NB4 (cell line): ENCODE measurements at regions not wholly inside any gene's neighbourhood (a gene's known extent, or its start where the extent isn't known, plus 50 kb on each side); places are given as distances from the start of the nearest gene placed in this dataset.

ENCODE experiments used
- DNase-seq: peaks from one replicate; pipeline ENCODE4 v3.0.0; 2010; ENCODE audit warnings: low read depth
- H3K4me3 ChIP-seq: one replicate; pipeline ENCODE4 v1.5.1; 2011; ENCODE audit warnings: mild to moderate bottlenecking, low read depth, low read length, moderate library complexity
- MYC ChIP-seq: IDR thresholded peaks from 2 replicates; pipeline ENCODE4 v1.6.1; 2011; ENCODE audit warnings: low read depth, low read length
- POLR2A ChIP-seq: IDR thresholded peaks from 2 replicates; pipeline ENCODE4 v1.6.1; 2011; ENCODE audit warnings: mild to moderate bottlenecking; ENCODE audit not compliant: insufficient read length; ENCODE audit errors: extremely low read depth
- TF ChIP-seq, protein P1 (sequence below): IDR thresholded peaks from 2 replicates; pipeline ENCODE4 v1.6.1; 2011; ENCODE audit warnings: low read depth, low read length
- TF ChIP-seq, protein P2 (sequence below): IDR thresholded peaks from one replicate; pipeline ENCODE4 v1.5.1; 2012; ENCODE audit warnings: low read depth, low read length

DNA sequence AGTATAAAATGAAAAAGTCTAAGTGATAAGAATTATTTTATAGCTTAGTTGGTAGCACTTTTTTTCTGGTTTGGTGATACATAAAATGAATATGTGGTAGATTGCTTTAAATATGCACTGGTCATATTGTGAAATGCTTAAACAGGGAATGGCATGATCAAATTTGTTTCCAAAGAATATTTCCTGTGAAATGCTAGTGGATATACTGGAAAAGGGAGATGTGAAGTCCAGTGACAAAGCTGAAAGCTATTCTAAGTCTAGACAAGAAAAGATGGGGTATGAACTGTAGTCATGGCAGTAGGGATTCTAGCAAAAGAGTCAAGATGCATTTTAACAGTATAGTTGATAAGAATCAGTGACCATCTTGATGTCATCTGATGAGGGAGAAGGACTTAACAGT, 98.9 kb upstream of the MME start:
- H3K4me3 ChIP-seq, result no peak overlapping the region
- TF ChIP-seq MYC (no peak), POLR2A (no peak)
- TF ChIP-seq, protein P1, sequence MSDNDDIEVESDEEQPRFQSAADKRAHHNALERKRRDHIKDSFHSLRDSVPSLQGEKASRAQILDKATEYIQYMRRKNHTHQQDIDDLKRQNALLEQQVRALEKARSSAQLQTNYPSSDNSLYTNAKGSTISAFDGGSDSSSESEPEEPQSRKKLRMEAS, result no peak
- TF ChIP-seq, protein P2, sequence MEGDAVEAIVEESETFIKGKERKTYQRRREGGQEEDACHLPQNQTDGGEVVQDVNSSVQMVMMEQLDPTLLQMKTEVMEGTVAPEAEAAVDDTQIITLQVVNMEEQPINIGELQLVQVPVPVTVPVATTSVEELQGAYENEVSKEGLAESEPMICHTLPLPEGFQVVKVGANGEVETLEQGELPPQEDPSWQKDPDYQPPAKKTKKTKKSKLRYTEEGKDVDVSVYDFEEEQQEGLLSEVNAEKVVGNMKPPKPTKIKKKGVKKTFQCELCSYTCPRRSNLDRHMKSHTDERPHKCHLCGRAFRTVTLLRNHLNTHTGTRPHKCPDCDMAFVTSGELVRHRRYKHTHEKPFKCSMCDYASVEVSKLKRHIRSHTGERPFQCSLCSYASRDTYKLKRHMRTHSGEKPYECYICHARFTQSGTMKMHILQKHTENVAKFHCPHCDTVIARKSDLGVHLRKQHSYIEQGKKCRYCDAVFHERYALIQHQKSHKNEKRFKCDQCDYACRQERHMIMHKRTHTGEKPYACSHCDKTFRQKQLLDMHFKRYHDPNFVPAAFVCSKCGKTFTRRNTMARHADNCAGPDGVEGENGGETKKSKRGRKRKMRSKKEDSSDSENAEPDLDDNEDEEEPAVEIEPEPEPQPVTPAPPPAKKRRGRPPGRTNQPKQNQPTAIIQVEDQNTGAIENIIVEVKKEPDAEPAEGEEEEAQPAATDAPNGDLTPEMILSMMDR, result no peak
- no peak for DNase-seq

DNA sequence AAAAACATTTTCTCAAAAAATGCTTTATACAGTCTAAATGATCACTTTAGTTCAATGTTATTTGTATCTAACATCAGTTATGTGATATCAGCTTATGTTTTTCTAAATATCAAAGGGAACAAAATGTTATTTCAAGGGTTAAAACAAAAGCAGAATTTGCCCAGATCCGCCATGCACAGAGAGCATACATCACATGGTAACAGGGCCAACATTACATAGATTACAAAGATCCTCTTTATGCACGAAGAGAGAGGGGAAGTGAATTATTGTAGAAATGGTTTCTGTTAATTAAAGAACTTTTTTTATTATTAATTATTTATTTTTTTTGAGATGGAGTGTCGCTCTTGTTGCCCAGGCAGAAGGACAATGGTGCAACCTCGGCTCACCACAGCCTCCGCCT, 100.8 kb upstream of the MME start:
- no peak overlapping the region for H3K4me3 ChIP-seq
- DNase-seq, result no peak
- TF ChIP-seq, protein P2, result no peak
- TF ChIP-seq POLR2A (no peak), MYC (no peak)
- TF ChIP-seq, protein P1, result no peak

DNA sequence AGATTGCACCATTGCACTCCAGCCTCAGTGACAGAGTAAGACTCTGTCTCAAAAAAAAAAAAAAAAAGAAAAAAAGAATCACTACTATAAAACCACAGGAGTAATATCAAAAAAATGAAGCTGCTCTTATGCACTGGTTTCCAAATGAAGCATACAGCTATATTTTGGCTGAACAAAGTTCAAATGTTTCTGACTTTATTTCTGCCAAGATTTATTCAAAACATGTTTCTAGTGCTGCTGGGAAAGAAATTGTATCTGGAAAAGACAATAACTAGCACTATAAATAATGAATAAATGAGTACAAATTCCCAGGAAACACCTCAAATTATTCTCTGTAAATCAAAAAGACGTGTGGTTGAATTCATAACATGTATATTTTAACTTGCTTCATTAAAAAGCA, 102.5 kb upstream of the MME start:
- TF ChIP-seq MYC (no peak), POLR2A (no peak)
- TF ChIP-seq, protein P2, result no peak
- TF ChIP-seq, protein P1, result no peak
- DNase-seq, result no peak
- no peak overlapping the region for H3K4me3 ChIP-seq

DNA sequence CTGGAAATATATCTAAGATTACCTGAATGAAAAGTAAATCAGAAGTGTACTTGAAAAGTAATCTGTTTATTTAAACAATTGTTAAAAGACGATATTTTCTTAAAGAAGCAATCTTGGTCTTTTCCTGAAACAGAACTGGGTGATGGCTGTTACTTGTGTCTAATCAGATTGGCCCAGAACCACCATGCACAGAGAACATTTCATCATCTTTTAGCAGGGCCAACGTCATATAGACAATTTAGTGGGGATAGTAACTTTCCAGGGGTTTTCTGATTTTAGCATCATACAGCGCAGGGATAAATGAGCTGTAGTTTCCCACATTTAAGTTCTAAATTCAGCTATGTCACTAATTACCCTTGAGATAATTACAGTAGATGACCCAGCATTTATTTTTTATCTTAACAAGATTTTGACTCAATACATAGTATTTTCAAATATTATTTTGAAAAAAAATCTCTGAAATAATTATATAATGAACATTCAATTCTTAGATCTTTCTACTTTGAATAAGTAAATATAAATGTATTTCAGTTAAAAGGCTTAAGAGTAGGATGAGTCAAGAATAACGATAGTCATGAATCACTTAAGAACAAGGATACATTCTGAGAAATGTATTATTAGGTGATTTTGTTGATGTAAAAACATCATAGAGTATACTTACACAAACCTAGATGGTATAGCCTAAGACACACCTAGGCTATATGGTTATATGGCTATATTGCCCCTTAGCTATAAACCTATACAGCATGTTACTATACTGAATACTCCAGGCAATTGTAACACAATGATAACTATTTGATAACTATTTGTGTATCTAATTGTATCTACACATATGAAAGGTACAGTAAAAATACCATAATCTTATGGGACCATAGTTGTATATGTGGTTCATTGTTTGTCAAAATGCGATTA, 103.8 kb upstream of the MME start:
- DNase-seq, result no peak
- TF ChIP-seq, protein P2, result no peak
- TF ChIP-seq, protein P1, result no peak
- no peak for TF ChIP-seq POLR2A
- TF ChIP-seq MYC, result no peak
- no peak overlapping the region for H3K4me3 ChIP-seq

DNA sequence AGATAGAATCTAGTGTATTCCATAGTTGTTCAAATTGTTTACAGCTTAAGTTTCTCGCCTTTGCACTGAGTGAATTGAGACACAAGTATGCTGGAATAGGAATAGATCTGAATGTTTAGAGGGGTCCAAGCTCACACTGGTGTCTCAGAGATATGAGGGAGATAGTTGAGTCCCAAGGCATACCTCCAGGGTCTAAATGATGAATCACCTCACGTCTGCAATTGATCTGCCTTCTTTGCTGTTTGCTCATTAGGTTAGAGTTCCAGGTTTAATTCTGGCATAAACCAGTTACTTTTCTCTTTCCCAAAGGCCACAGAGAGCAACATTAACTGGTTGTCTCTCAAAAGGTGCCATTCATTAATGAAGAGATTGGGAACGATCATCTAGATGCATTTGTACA, 106.3 kb upstream of the MME start:
- no peak for DNase-seq
- no peak overlapping the region for H3K4me3 ChIP-seq
- no peak for TF ChIP-seq POLR2A

DNA sequence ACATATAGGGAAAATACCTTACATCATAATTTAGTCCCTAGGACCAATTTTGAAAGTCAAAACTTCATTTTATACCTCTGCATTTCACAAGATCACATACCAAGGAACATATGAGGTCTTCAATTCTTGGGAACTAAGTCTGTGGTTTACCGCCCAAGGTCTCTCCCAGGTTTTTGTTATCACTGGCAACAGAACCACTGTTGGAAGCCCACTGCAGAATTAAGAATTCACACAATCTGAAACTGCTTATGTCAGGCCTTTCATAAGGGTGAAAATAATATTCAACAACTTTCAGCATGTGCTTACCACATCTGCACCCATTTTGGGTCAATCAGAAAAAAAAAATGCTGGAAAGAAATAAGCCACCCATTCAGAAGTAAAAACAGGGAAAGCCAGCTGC, 107.2 kb upstream of the MME start:
- no peak overlapping the region for H3K4me3 ChIP-seq

More for the DNA sequence above, 107.2 kb upstream of the MME start:
- no peak for DNase-seq
- TF ChIP-seq MYC (no peak), POLR2A (no peak)
- TF ChIP-seq, protein P2, result no peak
- TF ChIP-seq, protein P1, result no peak
